HEK293 (cell line): ENCODE measurements at regions not wholly inside any gene's neighbourhood (a gene's known extent, or its start where the extent isn't known, plus 50 kb on each side); places are given as distances from the start of the nearest gene placed in this dataset.

Experiments used
- CTCF ChIA-PET: fragments of 350-600 bp; formaldehyde crosslinking; extraction: SDS; loops from one replicate; lab custom pipeline; 2021; ENCODE audit warnings: antibody characterized with exemption; lab: Yijun Ruan, JAX
- POLR2A ChIA-PET: fragments of 300-600 bp; formaldehyde crosslinking; extraction: SDS; loops from one replicate; lab custom pipeline; 2020; ENCODE audit warnings: antibody characterized with exemption, inconsistent platforms; lab: Yijun Ruan, JAX
- H3K27ac ChIP-seq: fragments of 200-500 bp; sonication (Bioruptor generic); 2 replicates; pipeline ENCODE4 v1.5.1; 2014; ENCODE audit warnings: low read depth, low read length, control low read depth, inconsistent platforms; ENCODE audit errors: extremely low read depth
- H3K36me3 ChIP-seq, 2 experiments: fragments of 200-500 bp in 1 of 2; sonication (Bioruptor generic) in 1 of 2; 1 replicate in 1 of 2; 2 replicates in 1 of 2; pipeline ENCODE4 v1.5.1; 2014 to 2017; ENCODE audit warnings: inconsistent platforms in 2 of 2, low read length in 2 of 2; ENCODE audit not compliant: control insufficient read depth in 2 of 2, insufficient read depth in 1 of 2
- H3K4me1 ChIP-seq: fragments of 200-500 bp; sonication (Bioruptor generic); 2 replicates; pipeline ENCODE4 v1.5.1; 2014; ENCODE audit warnings: mild to moderate bottlenecking, low read length, inconsistent platforms; ENCODE audit not compliant: control insufficient read depth, insufficient read depth
- H3K4me3 ChIP-seq: 2 replicates; pipeline ENCODE4 v1.5.1; 2011; ENCODE audit warnings: low read depth, mild to moderate bottlenecking, control low read depth, low read length, moderate library complexity
- H3K9me3 ChIP-seq: fragments of 200-500 bp; sonication (Bioruptor generic); 2 replicates; pipeline ENCODE4 v1.5.1; 2014; ENCODE audit warnings: low read depth, low read length, inconsistent platforms; ENCODE audit not compliant: control insufficient read depth, insufficient read depth
- AEBP2 ChIP-seq: fragments of 450-650 bp; formaldehyde crosslinking; IDR thresholded peaks from 2 replicates; pipeline ENCODE4 v1.5.1; 2016; ENCODE audit warnings: missing biosample characterization, missing genetic modification characterization, borderline replicate concordance
- INSM2 ChIP-seq: fragments of 450-650 bp; formaldehyde crosslinking; IDR thresholded peaks from 2 replicates; pipeline ENCODE4 v1.5.1; 2016; ENCODE audit warnings: missing biosample characterization, missing genetic modification characterization
- KLF16 ChIP-seq: fragments of 450-650 bp; formaldehyde crosslinking; IDR thresholded peaks from 2 replicates; pipeline ENCODE4 v1.5.1; 2017; ENCODE audit warnings: missing biosample characterization, missing genetic modification characterization
- REST ChIP-seq: fragments of 450-650 bp; formaldehyde crosslinking; IDR thresholded peaks from 2 replicates; pipeline ENCODE4 v1.5.1; 2016; ENCODE audit warnings: missing biosample characterization, missing genetic modification characterization
- TCF7L2 ChIP-seq: IDR thresholded peaks from 2 replicates; pipeline ENCODE4 v1.6.1; 2011; ENCODE audit warnings: low read depth, mild to moderate bottlenecking, inconsistent platforms, low read length, moderate library complexity, borderline replicate concordance
- TSHZ1 ChIP-seq: fragments of 450-650 bp; formaldehyde crosslinking; IDR thresholded peaks from 2 replicates; pipeline ENCODE4 v1.5.1; 2016; ENCODE audit warnings: missing biosample characterization, missing genetic modification characterization, borderline replicate concordance
- ZBTB44 ChIP-seq: fragments of 450-650 bp; IDR thresholded peaks from 2 replicates; pipeline ENCODE4 v1.5.1; 2018; ENCODE audit warnings: missing biosample characterization, mild to moderate bottlenecking, missing genetic modification characterization
- ZBTB6 ChIP-seq: fragments of 450-650 bp; formaldehyde crosslinking; IDR thresholded peaks from 2 replicates; pipeline ENCODE4 v1.5.1; 2017; ENCODE audit warnings: missing biosample characterization, missing genetic modification characterization
- ZFP41 ChIP-seq: fragments of 450-650 bp; formaldehyde crosslinking; IDR thresholded peaks from 2 replicates; pipeline ENCODE4 v1.5.1; 2016; ENCODE audit warnings: missing biosample characterization, missing genetic modification characterization, borderline replicate concordance
- ZNF19 ChIP-seq: fragments of 450-650 bp; formaldehyde crosslinking; IDR thresholded peaks from 2 replicates; pipeline ENCODE4; 2016; ENCODE audit warnings: missing biosample characterization, missing genetic modification characterization, low read depth
- ZNF280D ChIP-seq: fragments of 450-650 bp; formaldehyde crosslinking; IDR thresholded peaks from 2 replicates; pipeline ENCODE4 v1.5.1; 2016; ENCODE audit warnings: missing biosample characterization, missing genetic modification characterization
- ZNF48 ChIP-seq: fragments of 450-650 bp; formaldehyde crosslinking; IDR thresholded peaks from 2 replicates; pipeline ENCODE4 v1.5.1; 2016; ENCODE audit warnings: missing biosample characterization, missing genetic modification characterization
- ZNF488 ChIP-seq: fragments of 450-650 bp; formaldehyde crosslinking; IDR thresholded peaks from 2 replicates; pipeline ENCODE4 v1.5.1; 2016; ENCODE audit warnings: missing biosample characterization, missing genetic modification characterization
- ZNF560 ChIP-seq: fragments of 450-650 bp; formaldehyde crosslinking; IDR thresholded peaks from 2 replicates; pipeline ENCODE4 v1.5.1; 2017; ENCODE audit warnings: missing biosample characterization, missing genetic modification characterization, borderline replicate concordance
- ZNF701 ChIP-seq: fragments of 450-650 bp; formaldehyde crosslinking; IDR thresholded peaks from 2 replicates; pipeline ENCODE4 v1.5.1; 2016; ENCODE audit warnings: missing biosample characterization, missing genetic modification characterization

GRCh38 chrX:7714351-7714750 is 128.6 kb upstream of the VCX start:
- CTCF ChIA-PET, result no interaction called here
- H3K27ac ChIP-seq, result no peak overlapping the region
- POLR2A ChIA-PET, result no interaction called here
- H3K4me1 ChIP-seq, result no peaks in the 10 kb centered on the region
- no peak overlapping the region for H3K4me3 ChIP-seq
- H3K36me3 ChIP-seq, result no peaks in the 10 kb centered on the region
- no peaks in the 10 kb centered on the region for H3K9me3 ChIP-seq
- TF ChIP-seq ZNF701 (tag by site-specific recombination) (no peak), ZNF48 (no peak), ZNF488 (tag by site-specific recombination) (no peak), ZNF19 (tag by site-specific recombination) (no peak), TCF7L2 (no peak), ZNF280D (tag by site-specific recombination) (no peak), ZBTB6 (tag by site-specific recombination) (no peak), ZNF560 (tag by site-specific recombination) (no peak), ZBTB44 (no peak), ZFP41 (tag by site-specific recombination) (no peak), TSHZ1 (no peak), AEBP2 (tag by site-specific recombination) (no peak), KLF16 (tag by site-specific recombination) (no peak), INSM2 (tag by site-specific recombination) (no peak), REST (tag by site-specific recombination) (no peak)
